PC-9 (cell line): ENCODE measurements at regions not wholly inside any gene's neighbourhood (a gene's known extent, or its start where the extent isn't known, plus 50 kb on each side); places are given as distances from the start of the nearest gene placed in this dataset.

Source experiments
- EZH2 ChIP-seq: fragments of 200-600 bp; sonication (generic); IDR thresholded peaks from 2 replicates; pipeline ENCODE4 v1.8.0; 2017; ENCODE audit warnings: antibody characterized with exemption, low read depth
- TF ChIP-seq, protein P1 (sequence below): fragments of 200-600 bp; sonication (generic); conservative IDR thresholded peaks from 2 replicates; pipeline ENCODE4 v1.6.1; 2017; ENCODE audit warnings: mixed run types, antibody characterized with exemption, mild to moderate bottlenecking, moderate library complexity

DNA sequence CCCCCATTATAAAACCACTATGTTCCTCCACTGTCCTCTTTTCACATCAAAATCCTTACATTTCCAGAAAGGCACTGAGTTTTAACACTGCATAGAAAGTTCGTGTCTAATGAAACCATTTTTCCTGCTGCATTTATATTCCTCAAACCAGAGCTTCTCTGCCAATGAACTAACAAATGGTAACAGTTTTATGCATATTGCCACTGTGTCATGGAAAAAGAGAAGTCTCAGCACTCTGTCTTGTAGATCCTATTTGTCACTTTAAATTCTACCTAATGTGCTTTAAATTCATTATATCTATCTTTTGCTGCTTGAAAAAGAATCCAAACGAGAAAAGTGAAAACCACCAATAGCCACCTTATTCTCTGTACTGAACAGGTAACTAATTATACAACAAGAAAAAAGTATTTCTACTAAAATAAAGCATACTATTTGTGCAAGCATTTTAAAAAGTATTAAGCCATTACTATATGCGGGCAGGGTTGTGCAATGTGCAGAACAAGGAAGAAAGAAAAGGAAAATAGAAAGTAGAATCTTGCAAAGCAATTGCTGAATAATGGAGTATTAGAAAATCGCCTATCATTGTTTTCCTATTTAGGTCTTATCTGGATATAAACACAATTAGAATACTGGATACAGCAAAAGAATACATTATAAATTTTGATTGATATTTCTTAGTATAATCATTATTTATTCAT lies 328.9 kb downstream of the ZEB2 start:
- TF ChIP-seq, protein P1, sequence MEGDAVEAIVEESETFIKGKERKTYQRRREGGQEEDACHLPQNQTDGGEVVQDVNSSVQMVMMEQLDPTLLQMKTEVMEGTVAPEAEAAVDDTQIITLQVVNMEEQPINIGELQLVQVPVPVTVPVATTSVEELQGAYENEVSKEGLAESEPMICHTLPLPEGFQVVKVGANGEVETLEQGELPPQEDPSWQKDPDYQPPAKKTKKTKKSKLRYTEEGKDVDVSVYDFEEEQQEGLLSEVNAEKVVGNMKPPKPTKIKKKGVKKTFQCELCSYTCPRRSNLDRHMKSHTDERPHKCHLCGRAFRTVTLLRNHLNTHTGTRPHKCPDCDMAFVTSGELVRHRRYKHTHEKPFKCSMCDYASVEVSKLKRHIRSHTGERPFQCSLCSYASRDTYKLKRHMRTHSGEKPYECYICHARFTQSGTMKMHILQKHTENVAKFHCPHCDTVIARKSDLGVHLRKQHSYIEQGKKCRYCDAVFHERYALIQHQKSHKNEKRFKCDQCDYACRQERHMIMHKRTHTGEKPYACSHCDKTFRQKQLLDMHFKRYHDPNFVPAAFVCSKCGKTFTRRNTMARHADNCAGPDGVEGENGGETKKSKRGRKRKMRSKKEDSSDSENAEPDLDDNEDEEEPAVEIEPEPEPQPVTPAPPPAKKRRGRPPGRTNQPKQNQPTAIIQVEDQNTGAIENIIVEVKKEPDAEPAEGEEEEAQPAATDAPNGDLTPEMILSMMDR = no peak
- no peak for TF ChIP-seq EZH2
